GM10248 (cell line): ENCODE measurements at regions not wholly inside any gene's neighbourhood (a gene's known extent, or its start where the extent isn't known, plus 50 kb on each side); places are given as distances from the start of the nearest gene placed in this dataset.
"Not testable (repeated sequence)": the region's sequence is repeated elsewhere in the genome, so short reads cannot be mapped to it uniquely, and the experiment has no call there.

Experiments used
- CTCF ChIA-PET: fragments of 300-600 bp; sonication (Branson Sonifier 250); formaldehyde crosslinking; extraction: SDS; loops from one replicate; lab custom pipeline; 2021; ENCODE audit warnings: antibody characterized with exemption; lab: Yijun Ruan, JAX
- POLR2A ChIA-PET: fragments of 350-650 bp; sonication (Branson Sonifier 250); formaldehyde crosslinking; extraction: SDS; loops from one replicate; lab custom pipeline; 2020; ENCODE audit warnings: antibody characterized with exemption; lab: Yijun Ruan, JAX
- DNase-seq: peaks from one replicate; pipeline ENCODE4 v3.0.0; 2012; ENCODE audit errors: extremely low spot score
- TF ChIP-seq, protein P1 (sequence below): IDR thresholded peaks from 2 replicates; pipeline ENCODE4 v1.5.1; 2012; ENCODE audit warnings: mild to moderate bottlenecking, low read depth; ENCODE audit errors: extremely low read depth, missing control alignments, control extremely low read depth

DNA sequence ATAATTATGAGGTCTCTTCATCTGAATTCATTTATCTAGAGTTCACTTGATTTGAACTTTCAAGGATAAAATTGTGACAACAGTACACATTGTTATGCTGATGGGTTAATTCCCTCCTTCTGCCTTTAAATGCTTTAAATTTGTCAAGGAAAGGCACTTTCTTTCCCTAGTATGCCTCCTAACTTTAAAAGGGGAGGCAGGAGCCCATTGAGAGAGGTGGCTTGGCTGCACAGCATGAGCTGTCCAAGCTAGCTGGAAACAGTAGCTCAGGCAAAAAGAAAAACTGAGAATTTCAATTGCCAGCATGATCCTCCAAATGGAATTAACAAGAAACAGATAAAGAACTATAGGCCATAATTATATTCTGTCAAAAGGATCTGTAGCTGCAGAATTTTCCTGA lies 243.3 kb upstream of the GRIK2 start:
- ChIA-PET CTCF (interaction anchor here (1.3 kb wide), 1 partner anchor 10 kb away, joined by 3 read pairs; no protein-coding TSS in a partner anchor), POLR2A (no interaction called here)
- DNase-seq = no peak
- TF ChIP-seq, protein P1, sequence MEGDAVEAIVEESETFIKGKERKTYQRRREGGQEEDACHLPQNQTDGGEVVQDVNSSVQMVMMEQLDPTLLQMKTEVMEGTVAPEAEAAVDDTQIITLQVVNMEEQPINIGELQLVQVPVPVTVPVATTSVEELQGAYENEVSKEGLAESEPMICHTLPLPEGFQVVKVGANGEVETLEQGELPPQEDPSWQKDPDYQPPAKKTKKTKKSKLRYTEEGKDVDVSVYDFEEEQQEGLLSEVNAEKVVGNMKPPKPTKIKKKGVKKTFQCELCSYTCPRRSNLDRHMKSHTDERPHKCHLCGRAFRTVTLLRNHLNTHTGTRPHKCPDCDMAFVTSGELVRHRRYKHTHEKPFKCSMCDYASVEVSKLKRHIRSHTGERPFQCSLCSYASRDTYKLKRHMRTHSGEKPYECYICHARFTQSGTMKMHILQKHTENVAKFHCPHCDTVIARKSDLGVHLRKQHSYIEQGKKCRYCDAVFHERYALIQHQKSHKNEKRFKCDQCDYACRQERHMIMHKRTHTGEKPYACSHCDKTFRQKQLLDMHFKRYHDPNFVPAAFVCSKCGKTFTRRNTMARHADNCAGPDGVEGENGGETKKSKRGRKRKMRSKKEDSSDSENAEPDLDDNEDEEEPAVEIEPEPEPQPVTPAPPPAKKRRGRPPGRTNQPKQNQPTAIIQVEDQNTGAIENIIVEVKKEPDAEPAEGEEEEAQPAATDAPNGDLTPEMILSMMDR = no peak

DNA sequence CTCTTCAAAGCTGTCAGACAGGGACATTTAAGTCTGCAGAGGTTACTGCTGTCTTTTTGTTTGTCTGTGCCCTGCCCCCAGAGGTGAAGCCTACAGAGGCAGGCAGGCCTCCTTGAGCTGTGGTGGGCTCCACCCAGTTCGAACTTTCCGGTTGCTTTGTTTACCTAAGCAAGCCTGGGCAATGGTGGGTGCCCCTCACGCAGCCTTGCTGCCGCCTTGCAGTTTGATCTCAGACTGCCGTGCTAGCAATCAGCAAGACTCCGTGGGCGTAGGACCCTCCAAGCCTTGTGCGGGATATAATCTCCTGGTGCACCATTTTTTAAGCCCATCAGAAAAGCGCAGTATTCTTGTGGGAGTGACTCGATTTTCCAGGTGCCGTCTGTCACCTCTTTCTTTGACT lies 235.9 kb upstream of the GRIK2 start:
- DNase-seq, POLR2A ChIA-PET, CTCF ChIA-PET: not testable (repeated sequence)

DNA sequence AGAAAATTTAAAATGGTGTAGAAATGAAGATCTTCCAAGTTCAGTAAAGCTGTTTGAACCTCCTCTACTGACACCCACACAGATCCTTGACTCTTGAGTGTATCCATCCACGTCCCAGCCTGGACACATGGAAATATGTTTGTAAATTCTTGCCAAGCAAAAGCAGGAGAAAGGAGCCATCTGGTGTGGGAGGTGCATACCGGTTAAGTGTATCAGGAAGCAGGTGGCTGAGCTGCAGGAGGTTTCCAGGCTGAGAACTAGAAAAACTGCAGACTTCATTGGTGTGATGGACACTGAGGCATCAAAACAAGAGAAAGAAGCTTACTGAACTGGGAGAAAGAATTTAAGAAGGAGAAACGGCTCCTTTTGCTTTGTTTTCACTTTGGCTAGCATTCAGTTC lies 229.9 kb upstream of the GRIK2 start:
- ChIA-PET CTCF (interaction anchor here (1.9 to 2.1 kb wide), 2 partner anchors 18 to 36 kb away, joined by 4 to 5 read pairs; no protein-coding TSS in a partner anchor), POLR2A (no interaction called here)
- no peak for DNase-seq
- TF ChIP-seq, protein P1 = no peak

DNA sequence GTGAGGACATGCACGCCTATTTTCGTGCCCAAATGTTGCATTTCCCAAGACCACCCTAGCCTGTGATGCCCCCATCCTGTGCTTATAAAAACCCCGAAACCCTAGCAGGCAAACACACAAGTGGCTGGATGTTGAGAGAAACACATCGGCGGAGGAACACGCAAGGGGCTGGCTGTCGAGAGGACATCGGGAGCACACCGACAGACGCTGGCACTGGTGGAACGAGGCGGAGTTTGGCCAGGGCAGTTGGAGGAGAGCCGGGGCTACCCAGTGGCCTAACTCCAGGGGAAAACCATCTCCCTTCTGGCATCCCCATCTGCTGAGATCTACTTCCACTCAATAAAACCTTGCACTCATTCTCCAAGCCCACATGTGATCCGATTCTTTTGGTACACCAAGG lies 225.9 kb upstream of the GRIK2 start:
- TF ChIP-seq, protein P1 = no peak
- POLR2A ChIA-PET = no interaction called here
- no peak for DNase-seq
- CTCF ChIA-PET = interaction anchor here (1.2 to 1.3 kb wide), 2 partner anchors 13 to 34 kb away, joined by 3 read pairs; no protein-coding TSS in a partner anchor

DNA sequence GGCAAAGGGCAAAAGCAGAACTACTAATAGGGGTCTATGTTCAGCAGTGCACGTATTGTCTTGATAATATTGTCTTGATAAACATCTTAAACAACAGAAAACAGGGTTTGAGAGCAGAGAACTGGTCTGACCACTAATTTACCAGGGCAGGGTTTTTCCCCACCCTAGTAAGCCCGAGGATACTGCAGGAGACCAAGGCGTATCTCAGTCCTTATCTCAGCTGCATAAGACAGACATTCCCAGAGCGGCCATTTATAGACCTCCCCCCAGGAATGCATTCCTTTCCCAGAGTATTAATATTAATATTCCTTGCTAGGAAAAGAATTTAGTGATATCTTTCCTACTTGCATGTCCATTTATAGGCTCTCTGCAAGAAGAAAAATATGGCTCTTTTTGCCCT lies 222.5 kb upstream of the GRIK2 start:
- DNase-seq, CTCF ChIA-PET, POLR2A ChIA-PET: not testable (repeated sequence)

DNA sequence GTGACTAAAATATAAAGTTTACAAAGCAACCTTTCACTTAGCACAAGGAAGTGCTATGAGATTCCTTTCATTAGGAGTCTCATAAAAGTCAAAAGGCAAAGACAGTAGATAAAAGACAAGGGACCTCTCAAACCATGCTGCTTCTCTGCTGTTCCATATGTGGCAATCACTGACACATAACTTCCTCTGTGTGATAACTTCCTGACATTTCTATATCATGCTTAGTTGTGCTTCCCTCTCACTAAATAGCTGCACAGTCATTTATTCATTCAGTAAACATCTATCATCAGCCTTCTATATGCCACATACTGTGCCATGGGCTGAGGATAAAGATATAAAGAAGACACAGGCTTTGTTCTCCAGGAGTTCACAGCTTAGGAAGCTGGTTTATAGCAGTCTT lies 214.8 kb upstream of the GRIK2 start:
- DNase-seq = no peak
- ChIA-PET CTCF (no interaction called here), POLR2A (no interaction called here)
- TF ChIP-seq, protein P1 = no peak

DNA sequence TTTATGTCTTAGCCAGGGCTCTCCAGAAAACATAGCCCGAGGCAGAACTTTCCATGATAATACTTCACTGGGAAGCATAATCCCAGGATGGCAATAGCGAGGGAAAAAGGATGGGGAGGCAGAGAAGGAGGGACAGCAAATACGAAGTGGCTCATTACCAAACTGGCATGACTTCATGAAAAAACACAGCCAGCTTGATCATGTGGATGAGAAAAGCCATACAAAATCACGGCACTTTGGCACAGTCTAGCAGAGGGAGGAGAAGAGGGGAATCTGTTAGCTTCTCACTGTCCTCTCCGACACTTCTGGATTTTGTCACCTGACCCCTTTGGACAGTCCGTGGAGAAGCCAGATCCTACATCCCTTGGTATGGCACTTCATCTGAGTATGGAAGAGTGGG lies 212.5 kb upstream of the GRIK2 start:
- DNase-seq = no peak
- POLR2A ChIA-PET = no interaction called here
- CTCF ChIA-PET = interaction anchor here (1.3 kb wide), 1 partner anchor 13 kb away, joined by 3 read pairs; no protein-coding TSS in a partner anchor

DNA sequence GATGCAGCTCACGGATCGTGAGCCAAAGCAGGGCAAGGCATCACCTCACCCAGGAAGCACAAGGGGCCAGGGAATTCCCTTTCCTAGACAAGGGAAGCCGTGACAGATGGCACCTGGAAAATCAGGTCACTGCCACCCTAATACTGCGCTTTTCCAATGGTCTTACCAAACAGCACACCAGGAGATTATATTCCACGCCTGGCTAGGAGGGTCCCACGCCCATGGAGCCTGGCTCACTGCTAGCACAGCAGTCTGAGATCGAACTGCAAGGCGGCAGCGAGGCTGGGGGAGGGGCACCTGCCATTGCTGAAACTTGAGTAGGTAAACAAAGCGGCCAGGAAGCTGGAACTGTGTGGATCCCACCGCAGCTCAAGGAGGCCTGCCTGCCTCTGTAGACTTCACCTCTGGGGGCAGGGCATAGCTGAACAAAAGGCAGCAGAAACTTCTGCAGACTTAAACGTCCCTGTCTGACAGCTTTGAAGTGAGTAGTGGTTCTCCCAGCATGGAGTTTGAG lies 205.2 kb upstream of the GRIK2 start:
- CTCF ChIA-PET, POLR2A ChIA-PET, DNase-seq: not testable (repeated sequence)

More for the DNA sequence above, 212.5 kb upstream of the GRIK2 start:
- TF ChIP-seq, protein P1 = no peak
